ENCODE measurements at regions not wholly inside any gene's neighbourhood (a gene's known extent, or its start where the extent isn't known, plus 50 kb on each side); places are given as distances from the start of the nearest gene placed in this dataset.

DNA sequence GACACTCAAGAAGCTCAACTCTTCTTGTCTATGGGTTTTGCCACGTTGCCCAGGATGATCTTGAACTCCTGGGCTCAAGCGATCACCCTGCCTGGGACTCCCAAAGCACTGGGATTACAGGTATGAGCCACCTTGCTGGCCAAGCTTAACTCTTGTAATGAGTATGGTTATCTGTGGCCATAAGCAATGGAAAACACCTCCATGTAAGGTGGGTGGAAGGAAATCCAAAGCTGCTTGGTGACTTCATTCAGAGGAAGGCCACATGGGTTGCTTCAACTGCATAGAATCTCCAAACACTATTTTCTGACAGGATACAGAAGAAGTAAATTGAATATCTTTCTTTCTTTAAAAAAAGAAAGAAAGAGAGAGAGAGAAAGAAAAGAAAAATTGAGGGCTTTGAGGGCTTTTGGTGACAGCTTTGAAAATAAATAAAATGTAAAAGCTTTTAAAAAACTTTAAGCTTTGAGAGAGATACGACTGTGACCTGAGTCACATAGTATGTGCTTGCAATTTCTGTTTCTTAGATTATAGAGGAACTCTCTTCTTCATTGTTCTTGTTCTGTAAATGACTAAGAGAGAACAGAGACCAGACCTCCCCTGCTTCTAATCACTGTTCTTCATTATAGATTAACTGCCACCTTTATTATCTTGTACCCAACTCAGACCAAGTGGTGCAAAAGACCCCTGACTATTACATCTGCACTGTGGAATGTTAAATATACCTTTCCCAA lies 123.1 kb upstream of the NDUFV2 start:
- Histone ChIP-seq H3K27ac (replicated peaks) (no peak overlapping the region), H3K4me3 (replicated peaks; ENCODE audit: insufficient read depth, low read length) (no peak overlapping the region), H3K27me3 (ENCODE audit: insufficient read depth, poor library complexity, severe bottlenecking) (no peaks in the 10 kb centered on the region)
- TF ChIP-seq CTCF (IDR thresholded peaks at IDR 0.05; ENCODE audit: insufficient read depth, low read length) (no peak), REST (IDR thresholded peaks at IDR 0.05; ENCODE audit: insufficient replicate concordance, low read depth) (no peak), SPI1 (IDR thresholded peaks at IDR 0.05; ENCODE audit: borderline replicate concordance, low read depth) (no peak), POLR2AphosphoS5 (IDR thresholded peaks at IDR 0.05; ENCODE audit: low read depth) (no peak), GABPA (IDR thresholded peaks at IDR 0.05; ENCODE audit: low read depth) (no peak)
- no peak for DNase-seq (ENCODE audit: low read depth in 1 of 2, low spot score in 1 of 2)

- TF ChIP-seq CTCF (IDR thresholded peaks at IDR 0.05; ENCODE audit: insufficient read depth, low read length): no peak
- TF ChIP-seq REST (IDR thresholded peaks at IDR 0.05; ENCODE audit: insufficient replicate concordance, low read depth): no peak
- TF ChIP-seq POLR2AphosphoS5 (IDR thresholded peaks at IDR 0.05; ENCODE audit: low read depth): no peak
- TF ChIP-seq SPI1 (IDR thresholded peaks at IDR 0.05; ENCODE audit: borderline replicate concordance, low read depth): no peak
- TF ChIP-seq GABPA (IDR thresholded peaks at IDR 0.05; ENCODE audit: low read depth): no peak
- no peak for DNase-seq (ENCODE audit: low read depth in 1 of 2, low spot score in 1 of 2)
- no peak overlapping the region for H3K4me3 ChIP-seq (replicated peaks; ENCODE audit: insufficient read depth, low read length)
- no peak overlapping the region for H3K27ac ChIP-seq (replicated peaks)
- no peaks in the 10 kb centered on the region for H3K27me3 ChIP-seq (ENCODE audit: insufficient read depth, poor library complexity, severe bottlenecking)
These were observed 122.0 kb upstream of the NDUFV2 start for GRCh38 chr18:8980496-8980895.

GRCh38 chr18:8980918-8981317 lies 121.6 kb upstream of the NDUFV2 start:
- H3K27me3 ChIP-seq (ENCODE audit: insufficient read depth, poor library complexity, severe bottlenecking): no peaks in the 10 kb centered on the region
- no peak for TF ChIP-seq POLR2AphosphoS5 (IDR thresholded peaks at IDR 0.05; ENCODE audit: low read depth)
- no peak for TF ChIP-seq CTCF (IDR thresholded peaks at IDR 0.05; ENCODE audit: insufficient read depth, low read length)
- TF ChIP-seq REST (IDR thresholded peaks at IDR 0.05; ENCODE audit: insufficient replicate concordance, low read depth): no peak
- no peak for TF ChIP-seq GABPA (IDR thresholded peaks at IDR 0.05; ENCODE audit: low read depth)
- TF ChIP-seq SPI1 (IDR thresholded peaks at IDR 0.05; ENCODE audit: borderline replicate concordance, low read depth): no peak
- no peak for DNase-seq (ENCODE audit: low read depth in 1 of 2, low spot score in 1 of 2)
- no peak overlapping the region for H3K27ac ChIP-seq (replicated peaks)
- no peak overlapping the region for H3K4me3 ChIP-seq (replicated peaks; ENCODE audit: insufficient read depth, low read length)

Measured in HL-60 (cell line).